ENCODE measurements at regions not wholly inside any gene's neighbourhood (a gene's known extent, or its start where the extent isn't known, plus 50 kb on each side); places are given as distances from the start of the nearest gene placed in this dataset.

DNA sequence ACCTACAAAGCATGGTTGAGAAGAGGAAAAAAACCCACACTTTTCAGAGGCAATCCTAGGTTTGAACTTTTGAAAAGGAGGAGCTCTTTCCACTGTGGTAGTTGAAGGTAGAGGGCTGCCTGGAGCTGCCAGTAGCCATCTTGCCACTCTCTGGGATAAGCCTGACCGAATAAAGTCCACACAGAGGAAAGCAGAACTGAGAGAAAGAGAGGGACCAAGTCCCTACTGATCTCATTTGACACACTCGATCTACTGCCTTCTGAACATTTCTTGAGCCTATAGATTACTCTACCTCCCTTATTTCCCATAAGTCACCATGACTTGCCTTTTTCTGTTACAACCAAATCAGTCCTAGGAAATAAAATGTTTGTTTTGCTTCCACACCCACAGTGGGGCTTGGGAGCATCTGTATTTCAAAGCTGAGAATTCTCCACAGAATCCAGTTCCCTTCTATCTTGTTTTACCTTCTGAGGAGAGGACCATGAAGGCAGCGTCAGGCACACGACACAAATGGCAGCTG, 147.0 kb upstream of the PTPRK start:
- 85% methylated on average over 4 of the region's 4 CpGs for WGBS
- no peak for DNase-seq (ENCODE audit: extremely low spot score)
- no peak overlapping the region for H3K27ac ChIP-seq (replicated peaks in 1 of 4)
- no peak overlapping the region for H3K4me3 ChIP-seq
- intact Hi-C loops (cut with DNase I), result no loop called here
- H3K27me3 ChIP-seq, result no peaks in the 10 kb centered on the region
- H3K36me3 ChIP-seq, result no peaks in the 10 kb centered on the region
- no peaks in the 10 kb centered on the region for H3K9me3 ChIP-seq
- no peaks in the 10 kb centered on the region for H3K4me1 ChIP-seq
- TF ChIP-seq, protein P1, sequence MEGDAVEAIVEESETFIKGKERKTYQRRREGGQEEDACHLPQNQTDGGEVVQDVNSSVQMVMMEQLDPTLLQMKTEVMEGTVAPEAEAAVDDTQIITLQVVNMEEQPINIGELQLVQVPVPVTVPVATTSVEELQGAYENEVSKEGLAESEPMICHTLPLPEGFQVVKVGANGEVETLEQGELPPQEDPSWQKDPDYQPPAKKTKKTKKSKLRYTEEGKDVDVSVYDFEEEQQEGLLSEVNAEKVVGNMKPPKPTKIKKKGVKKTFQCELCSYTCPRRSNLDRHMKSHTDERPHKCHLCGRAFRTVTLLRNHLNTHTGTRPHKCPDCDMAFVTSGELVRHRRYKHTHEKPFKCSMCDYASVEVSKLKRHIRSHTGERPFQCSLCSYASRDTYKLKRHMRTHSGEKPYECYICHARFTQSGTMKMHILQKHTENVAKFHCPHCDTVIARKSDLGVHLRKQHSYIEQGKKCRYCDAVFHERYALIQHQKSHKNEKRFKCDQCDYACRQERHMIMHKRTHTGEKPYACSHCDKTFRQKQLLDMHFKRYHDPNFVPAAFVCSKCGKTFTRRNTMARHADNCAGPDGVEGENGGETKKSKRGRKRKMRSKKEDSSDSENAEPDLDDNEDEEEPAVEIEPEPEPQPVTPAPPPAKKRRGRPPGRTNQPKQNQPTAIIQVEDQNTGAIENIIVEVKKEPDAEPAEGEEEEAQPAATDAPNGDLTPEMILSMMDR (IDR thresholded peaks at IDR 0.05), result no peak
- TF ChIP-seq POLR2A (IDR thresholded peaks at IDR 0.05; ENCODE audit: low read depth) (no peak), POLR2AphosphoS5 (IDR thresholded peaks at IDR 0.05) (no peak), EP300 (IDR thresholded peaks at IDR 0.05) (no peak)

DNA sequence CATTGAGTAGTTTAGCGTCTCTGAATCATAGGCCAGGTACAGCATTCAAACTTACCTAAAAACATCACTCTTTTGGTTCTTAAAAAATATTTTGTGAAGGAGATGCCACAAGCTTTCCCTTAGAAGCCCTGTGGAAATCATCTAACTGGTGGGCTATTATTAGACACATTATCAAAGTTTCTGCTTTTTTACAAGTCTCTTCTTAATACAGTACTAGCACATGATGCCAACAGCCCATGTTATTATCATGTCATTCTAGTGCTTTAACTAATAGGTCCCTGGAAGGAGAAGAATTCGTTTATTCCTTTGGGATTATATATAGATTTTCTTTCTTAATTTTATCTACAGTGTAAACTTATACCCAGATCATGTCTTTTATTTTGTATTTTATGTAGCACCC, 146.0 kb upstream of the PTPRK start:
- intact Hi-C loops (cut with DNase I), result no loop called here
- TF ChIP-seq POLR2A (IDR thresholded peaks at IDR 0.05; ENCODE audit: low read depth), result no peak
- H3K4me1 ChIP-seq, result no peaks in the 10 kb centered on the region
- H3K9me3 ChIP-seq, result no peaks in the 10 kb centered on the region
- DNase-seq (ENCODE audit: extremely low spot score), result no peak
- no peaks in the 10 kb centered on the region for H3K36me3 ChIP-seq
- 85% methylated on average over 2 of the region's 2 CpGs for WGBS
- no peak overlapping the region for H3K27ac ChIP-seq (replicated peaks in 1 of 4)
- H3K27me3 ChIP-seq, result no peaks in the 10 kb centered on the region
- no peak overlapping the region for H3K4me3 ChIP-seq

DNA sequence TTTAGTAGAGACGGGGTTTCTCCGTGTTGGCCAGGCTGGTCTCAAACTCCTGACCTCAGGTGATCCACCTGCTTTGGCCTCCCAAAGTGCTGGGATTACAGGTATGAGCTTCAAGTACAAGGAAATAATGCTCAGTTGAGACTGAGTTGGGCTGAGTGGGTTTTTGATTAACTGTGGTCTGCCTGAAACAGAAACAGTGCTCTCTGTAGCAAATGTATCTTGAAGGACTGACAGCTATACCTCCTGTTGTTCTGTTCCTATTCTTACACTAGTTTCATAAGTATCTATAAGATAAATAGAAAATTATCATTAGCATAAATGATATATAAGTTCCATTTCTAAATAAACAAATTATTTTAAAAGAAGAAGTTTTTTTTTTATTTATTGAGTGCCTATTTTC, 142.8 kb upstream of the PTPRK start:
- no peak overlapping the region for H3K4me3 ChIP-seq
- H3K27me3 ChIP-seq, result no peaks in the 10 kb centered on the region
- DNase-seq (ENCODE audit: extremely low spot score), result no peak
- no peaks in the 10 kb centered on the region for H3K4me1 ChIP-seq
- no peak for TF ChIP-seq POLR2AphosphoS5 (IDR thresholded peaks at IDR 0.05)
- WGBS, result 75% methylated on average over 2 of the region's 2 CpGs
- no peak overlapping the region for H3K27ac ChIP-seq (replicated peaks in 1 of 4)
- intact Hi-C loops (cut with DNase I), result no loop called here
- H3K36me3 ChIP-seq, result no peaks in the 10 kb centered on the region
- H3K9me3 ChIP-seq, result no peaks in the 10 kb centered on the region

DNA sequence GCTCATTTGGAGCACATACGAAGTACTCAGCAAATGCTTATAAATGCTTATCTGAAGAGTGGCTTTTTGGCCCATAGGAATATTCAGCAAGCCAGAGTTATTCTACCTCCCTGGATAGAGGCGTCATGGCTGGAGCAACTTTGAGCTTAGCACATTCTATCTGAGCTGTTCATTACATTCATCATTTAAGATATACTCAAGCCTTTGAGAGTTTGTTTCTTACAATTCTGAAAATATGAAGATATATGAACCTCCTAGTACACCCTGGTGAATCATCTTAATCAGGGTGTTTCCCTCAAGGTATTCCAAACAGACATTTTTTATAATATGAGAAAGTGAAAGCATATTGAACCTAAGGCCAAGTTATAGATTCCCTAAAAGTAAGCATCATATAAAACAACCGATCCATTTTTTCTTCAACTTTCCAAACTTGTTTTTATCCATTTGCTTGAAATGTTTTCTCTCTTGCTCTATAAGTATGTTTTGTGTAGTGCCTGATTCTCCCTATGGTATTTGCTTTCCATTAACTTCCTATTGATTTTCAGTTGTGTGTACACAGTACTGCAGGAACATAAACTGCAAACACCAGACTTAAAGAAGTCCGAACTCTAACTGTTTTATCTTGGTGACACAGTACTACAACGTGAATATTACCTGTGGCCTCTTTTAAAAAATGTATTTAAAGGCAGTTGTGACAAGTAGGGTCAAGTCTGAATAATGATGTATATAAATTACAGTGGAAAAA, 139.7 kb upstream of the PTPRK start:
- 55% methylated on average over 5 of the region's 5 CpGs for WGBS

DNA sequence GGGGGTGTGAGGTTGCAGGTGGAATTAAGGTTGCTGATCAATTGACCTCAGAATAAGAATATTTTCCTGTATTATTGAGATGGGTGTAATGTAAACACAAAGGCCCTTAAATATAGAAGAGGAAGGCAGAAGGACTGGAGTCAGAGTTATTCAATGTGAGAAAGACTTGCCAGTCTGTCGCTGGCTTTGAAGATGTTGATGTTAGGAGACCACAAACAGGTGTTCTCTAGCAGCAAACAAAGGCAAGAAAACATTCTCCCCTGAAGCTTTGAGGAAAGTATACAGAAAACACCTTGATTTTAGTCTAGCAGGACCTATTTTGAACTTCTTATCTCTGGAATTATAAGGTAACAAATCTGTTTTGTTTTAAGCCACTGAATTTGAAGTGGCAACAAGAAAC, 138.9 kb upstream of the PTPRK start:
- TF ChIP-seq POLR2AphosphoS5 (IDR thresholded peaks at IDR 0.05) (no peak), EP300 (IDR thresholded peaks at IDR 0.05) (no peak), POLR2A (IDR thresholded peaks at IDR 0.05; ENCODE audit: low read depth) (no peak)
- TF ChIP-seq, protein P1 (IDR thresholded peaks at IDR 0.05), result no peak
- no peaks in the 10 kb centered on the region for H3K27me3 ChIP-seq

More for the DNA sequence above, 139.7 kb upstream of the PTPRK start:
- no peaks in the 10 kb centered on the region for H3K36me3 ChIP-seq
- no peaks in the 10 kb centered on the region for H3K4me1 ChIP-seq
- TF ChIP-seq, protein P1 (IDR thresholded peaks at IDR 0.05), result no peak
- TF ChIP-seq POLR2AphosphoS5 (IDR thresholded peaks at IDR 0.05), result no peak
- no peak for TF ChIP-seq EP300 (IDR thresholded peaks at IDR 0.05)
- TF ChIP-seq POLR2A (IDR thresholded peaks at IDR 0.05; ENCODE audit: low read depth), result no peak
- no peak overlapping the region for H3K27ac ChIP-seq (replicated peaks in 1 of 4)
- no peak for DNase-seq (ENCODE audit: extremely low spot score)
- intact Hi-C loops (cut with DNase I), result no loop called here
- H3K27me3 ChIP-seq, result no peaks in the 10 kb centered on the region
- no peak overlapping the region for H3K4me3 ChIP-seq
- no peaks in the 10 kb centered on the region for H3K9me3 ChIP-seq

DNA sequence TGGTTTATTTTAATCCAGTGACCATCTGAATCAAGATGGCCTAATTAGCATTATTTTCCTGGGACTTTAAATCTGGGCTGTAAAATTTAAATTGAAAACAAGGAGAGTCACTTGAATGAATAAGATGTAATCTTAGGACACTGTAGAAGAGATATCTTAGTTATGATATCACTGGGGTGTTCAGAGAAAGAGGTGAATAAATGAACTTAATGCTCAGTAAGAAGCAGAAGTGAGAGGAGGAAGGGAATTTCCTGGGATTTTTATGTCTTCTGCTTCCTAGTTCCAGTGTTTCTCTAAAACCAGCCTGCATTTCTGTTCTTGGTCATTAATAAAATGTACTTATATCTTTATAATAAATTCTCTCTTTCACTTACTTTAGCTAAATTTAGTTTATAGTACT, 136.8 kb upstream of the PTPRK start:
- H3K9me3 ChIP-seq, result no peaks in the 10 kb centered on the region
- no peaks in the 10 kb centered on the region for H3K27me3 ChIP-seq
- no peaks in the 10 kb centered on the region for H3K4me1 ChIP-seq
- no peak overlapping the region for H3K27ac ChIP-seq (replicated peaks in 1 of 4)
- TF ChIP-seq POLR2AphosphoS5 (IDR thresholded peaks at IDR 0.05) (no peak), POLR2A (IDR thresholded peaks at IDR 0.05; ENCODE audit: low read depth) (no peak), EP300 (IDR thresholded peaks at IDR 0.05) (no peak)
- TF ChIP-seq, protein P1 (IDR thresholded peaks at IDR 0.05), result no peak
- DNase-seq (ENCODE audit: extremely low spot score), result no peak
- H3K4me3 ChIP-seq, result no peak overlapping the region
- intact Hi-C loops (cut with DNase I), result no loop called here
- H3K36me3 ChIP-seq, result no peaks in the 10 kb centered on the region

More for the DNA sequence above, 138.9 kb upstream of the PTPRK start:
- Histone ChIP-seq H3K4me3 (no peak overlapping the region), H3K9me3 (no peaks in the 10 kb centered on the region), H3K27ac (replicated peaks in 1 of 4) (no peak overlapping the region), H3K4me1 (no peaks in the 10 kb centered on the region), H3K36me3 (no peaks in the 10 kb centered on the region)
- no peak for DNase-seq (ENCODE audit: extremely low spot score)
- 91% methylated on average over 1 of the region's 1 CpG for WGBS
- intact Hi-C loops (cut with DNase I), result no loop called here

Measured in esophagus muscularis mucosa (tissue), 4 donors.